Retina (tissue), 1 donor: ENCODE measurements at regions not wholly inside any gene's neighbourhood (a gene's known extent, or its start where the extent isn't known, plus 50 kb on each side); places are given as distances from the start of the nearest gene placed in this dataset.
"Not testable (repeated sequence)": the region's sequence is repeated elsewhere in the genome, so short reads cannot be mapped to it uniquely, and the experiment has no call there.

Experiments used
- DNase-seq: peaks from one replicate; pipeline ENCODE4 v3.0.0-alpha.2; 2016

- DNase-seq, result no peak
These were observed 121.1 kb downstream of the PDCD6IP start for GRCh38 chr3:33919312-33920120.

GRCh38 chr3:33920511-33920910, 122.1 kb downstream of the PDCD6IP start:
- no peak for DNase-seq

DNA sequence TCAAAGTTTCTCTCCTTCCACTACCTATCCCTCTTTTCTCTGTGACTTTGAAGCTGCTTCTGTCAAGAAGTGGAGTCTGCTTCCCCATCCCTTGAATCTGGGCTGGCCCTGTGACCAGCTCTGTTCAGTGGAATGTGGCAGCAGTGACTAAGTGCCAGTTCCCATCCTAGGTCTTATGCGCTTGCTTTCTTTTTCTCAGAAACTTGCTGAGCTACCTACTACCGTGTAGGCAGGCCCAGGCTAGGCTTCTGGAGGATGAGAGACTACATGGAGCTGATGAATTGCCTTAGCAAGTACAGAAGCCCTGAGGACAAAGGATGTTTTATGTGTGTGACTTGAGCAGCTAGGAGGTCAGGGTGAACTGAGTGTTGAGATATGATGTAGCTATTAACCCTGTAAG, 123.2 kb downstream of the PDCD6IP start:
- DNase-seq, result no peak

DNA sequence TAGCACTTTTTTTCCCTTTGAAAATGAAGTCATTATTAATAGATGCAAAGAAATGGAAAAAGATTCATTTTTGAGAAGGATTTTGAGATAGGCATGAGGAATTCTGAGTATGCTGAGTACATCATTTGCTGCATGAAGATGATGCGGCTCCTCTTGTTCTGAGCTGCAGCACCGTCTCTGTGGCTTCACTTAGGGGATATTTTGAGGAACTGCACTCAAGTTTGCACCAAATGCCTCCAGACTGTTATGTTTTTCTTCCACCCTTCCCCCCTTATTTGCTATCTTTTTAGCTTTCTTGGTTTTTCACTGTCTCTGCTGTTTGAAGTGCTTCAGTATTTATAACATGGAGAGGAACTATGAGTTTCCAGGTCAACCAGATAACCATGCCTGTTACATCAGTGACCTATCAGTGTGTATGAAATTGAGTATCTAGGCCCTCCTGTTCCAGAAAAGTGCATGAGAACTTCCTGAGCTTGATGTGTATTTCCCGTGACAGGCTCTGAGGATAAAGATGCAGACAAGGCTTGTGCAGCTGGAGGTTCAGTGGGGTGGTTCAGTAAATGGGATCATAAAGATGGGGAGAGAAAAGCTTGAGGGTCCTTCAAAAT, 128.7 kb downstream of the PDCD6IP start:
- no peak for DNase-seq

DNA sequence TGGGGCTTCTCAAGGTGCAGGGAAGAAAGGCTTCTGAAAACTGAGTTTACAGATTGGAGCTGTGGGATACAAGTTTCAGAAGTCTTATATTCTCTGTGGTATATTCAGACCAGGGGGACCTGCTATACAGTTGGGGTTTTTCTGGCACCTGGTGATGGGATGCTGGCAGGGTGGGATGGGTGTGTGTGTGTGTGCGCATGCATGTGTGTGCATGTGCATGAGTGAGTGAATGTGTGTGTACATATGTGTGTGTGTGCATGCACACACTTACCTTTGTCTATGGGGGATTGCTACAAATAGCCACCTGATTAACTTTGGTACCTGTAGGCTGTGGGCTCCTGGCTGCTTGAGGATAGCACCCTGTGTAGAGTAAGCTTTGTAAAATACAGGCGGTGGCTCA, 131.4 kb downstream of the PDCD6IP start:
- no peak for DNase-seq

- no peak for DNase-seq
These were observed 133.1 kb downstream of the PDCD6IP start for GRCh38 chr3:33931512-33931911.

DNA sequence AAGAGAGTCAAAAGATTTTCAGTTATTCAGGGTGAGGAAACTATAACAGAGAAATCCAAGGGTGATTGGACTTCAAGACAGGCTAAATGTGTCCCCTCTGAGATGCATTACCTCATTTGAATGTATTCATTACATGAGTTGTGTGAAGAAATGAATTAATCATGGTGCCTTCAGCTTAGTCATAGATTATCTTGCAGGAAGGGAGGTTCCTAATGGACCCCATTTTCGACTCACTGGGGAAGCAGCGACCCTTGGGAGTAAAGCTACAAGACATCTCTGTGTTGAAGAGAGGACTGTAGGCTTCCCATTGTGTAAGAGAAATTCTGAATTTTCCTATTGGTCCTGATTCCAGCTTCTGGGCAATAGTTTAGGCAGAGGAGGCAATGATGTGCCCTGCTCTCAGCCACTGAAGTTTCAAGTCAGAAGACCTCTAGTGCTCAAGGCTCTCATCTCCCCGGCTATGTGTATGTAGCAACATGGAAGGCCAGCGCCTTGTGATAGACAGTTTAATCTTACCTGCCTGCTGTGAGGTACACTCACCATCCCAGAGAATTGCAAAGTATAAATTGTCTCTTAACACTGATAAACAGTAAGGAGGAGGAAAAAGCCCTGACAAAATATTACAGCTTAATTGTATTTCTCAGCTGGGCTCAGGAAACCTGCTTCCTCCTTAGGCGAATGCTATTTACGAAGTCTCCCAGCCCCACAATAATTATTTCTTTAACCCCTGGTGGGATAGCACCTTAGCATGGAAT, 133.8 kb downstream of the PDCD6IP start:
- DNase-seq, result no peak

DNA sequence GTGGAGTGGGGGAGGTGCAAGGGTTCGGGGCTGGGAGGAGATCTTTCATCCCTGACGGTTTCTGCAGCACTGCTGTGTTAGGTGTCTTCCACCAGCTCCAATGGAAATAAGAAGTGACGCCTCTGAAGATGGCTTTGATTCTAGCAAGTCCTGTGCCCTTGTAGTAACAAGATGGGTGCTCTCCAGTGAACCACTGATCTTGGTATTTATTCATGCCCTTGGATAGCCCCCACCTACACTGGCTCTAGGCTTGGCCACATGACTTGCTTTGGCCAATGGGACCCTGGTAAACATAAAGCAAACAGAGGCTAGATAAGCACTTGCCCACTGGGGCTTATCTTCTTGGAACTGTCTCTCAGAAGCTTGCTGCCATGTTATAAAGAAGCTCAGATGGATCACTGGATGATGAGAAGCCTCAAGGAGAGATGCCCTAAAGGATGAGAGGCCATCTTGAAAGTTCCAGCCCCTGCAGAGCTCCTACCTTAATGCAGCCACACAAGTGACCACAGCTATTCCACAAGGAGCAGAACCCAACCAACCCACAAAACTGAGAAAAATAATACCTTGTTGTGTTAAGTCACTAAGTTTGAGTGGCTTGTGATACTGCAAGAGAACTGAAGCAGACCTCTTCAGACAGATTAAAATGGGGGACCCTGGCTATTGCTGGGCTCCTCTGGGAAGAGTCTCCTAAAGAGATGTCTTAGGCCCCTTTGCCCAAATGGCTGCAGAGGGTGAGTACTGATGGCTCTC, 137.9 kb downstream of the PDCD6IP start:
- no peak for DNase-seq

GRCh38 chr3:33936921-33937525, 138.6 kb downstream of the PDCD6IP start:
- peak; percentile 45 for DNase-seq

- DNase-seq, result no peak
These were observed 139.2 kb downstream of the PDCD6IP start for GRCh38 chr3:33937628-33938027.

DNA sequence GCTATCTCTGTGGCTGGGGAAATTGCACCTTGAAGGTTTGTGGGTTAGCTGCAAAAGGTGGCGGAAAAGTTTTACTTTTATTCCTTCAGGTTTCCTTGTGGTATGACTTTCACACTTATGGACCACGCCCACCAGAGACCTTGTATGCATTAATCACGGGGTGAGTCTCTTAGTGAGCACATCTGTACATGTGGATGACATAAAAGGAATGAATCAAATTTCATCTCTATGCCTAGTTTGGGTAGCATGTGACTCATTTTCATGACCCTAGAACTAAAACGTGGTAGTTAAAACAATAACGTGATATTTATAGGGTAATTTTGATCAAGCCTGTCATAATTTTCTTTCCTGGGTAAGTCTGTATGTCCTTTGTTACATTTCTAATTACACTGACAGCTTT, 141.7 kb downstream of the PDCD6IP start:
- no peak for DNase-seq

GRCh38 chr3:33940736-33941135, 142.3 kb downstream of the PDCD6IP start:
- peak; percentile 75 for DNase-seq

DNA sequence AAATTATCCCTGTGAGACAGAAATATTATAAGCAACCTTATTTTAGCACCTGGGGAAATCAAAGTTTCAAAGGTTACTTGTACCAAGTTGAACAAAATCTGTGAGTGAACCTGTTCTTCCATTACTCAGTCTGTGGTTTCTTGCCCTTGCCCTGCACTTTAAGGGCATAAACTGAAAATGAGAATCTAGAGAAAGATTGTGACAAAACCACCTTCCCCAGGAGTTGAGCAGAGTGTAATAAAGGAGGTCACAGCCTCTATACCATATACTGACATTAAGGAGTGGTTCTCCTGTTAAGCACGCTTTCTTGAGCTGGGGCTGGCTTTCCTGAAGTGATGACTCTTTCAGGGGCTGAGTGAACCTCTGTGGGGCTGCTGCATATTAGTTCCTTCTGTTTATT, 143.4 kb downstream of the PDCD6IP start:
- DNase-seq, result no peak

DNA sequence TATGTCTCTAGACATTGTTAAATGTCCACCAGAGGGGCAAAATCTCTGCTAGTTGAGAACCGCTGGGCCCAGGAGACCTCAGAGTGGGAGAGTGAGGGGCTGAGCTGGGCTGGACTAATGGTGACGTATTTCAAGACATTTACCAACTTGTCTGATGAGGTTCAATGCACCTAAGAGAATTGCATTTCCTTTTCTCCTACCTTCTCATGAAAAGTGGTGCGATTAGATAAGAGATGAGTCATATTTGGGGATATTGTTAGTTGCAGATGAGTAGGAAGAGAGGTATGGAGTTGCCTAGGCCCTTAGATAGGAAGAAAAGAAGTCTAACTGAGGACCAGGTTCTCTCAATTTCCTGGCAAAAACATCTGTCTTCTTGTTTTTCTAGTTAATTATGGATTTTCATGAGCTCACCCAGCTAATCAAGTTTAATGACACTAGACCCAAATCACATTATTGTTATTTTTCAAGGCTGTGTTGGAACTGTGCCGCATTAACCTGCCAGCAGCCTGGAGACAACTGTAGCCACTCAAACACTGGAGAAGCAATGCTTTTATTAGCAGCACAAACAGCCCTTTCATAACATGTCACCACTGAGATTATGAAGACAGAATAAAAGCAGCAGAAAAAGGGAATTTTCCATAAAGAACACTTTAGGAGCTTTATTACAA, 144.2 kb downstream of the PDCD6IP start:
- no peak for DNase-seq

DNA sequence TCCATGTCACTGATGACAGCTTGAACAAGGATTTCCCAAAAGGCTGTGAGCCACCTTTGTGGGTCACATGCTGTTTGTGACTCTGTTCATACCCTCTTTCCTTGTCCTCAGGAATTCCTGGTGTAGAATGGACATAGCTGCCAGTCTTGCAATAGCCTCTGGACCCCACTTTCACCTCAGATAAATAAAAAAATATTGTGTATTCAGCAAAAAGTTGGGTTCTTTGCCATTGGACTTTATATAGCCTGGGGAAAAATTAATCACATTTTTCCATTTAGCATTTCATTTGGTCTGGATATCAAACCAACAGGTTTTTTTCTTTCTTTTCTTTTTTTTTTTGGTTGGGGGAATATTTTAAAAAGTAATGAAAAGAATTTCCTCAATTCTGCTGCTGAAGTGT, 144.8 kb downstream of the PDCD6IP start:
- no peak for DNase-seq

- DNase-seq, result not testable (repeated sequence)
These were observed 148.2 kb downstream of the PDCD6IP start for GRCh38 chr3:33946612-33947011.

GRCh38 chr3:33947272-33948195, 149.1 kb downstream of the PDCD6IP start:
- no peak for DNase-seq

- DNase-seq, result no peak
These were observed 150.6 kb downstream of the PDCD6IP start for GRCh38 chr3:33949074-33949473.

- no peak for DNase-seq
These were observed 156.5 kb downstream of the PDCD6IP start for GRCh38 chr3:33954956-33955355.

DNA sequence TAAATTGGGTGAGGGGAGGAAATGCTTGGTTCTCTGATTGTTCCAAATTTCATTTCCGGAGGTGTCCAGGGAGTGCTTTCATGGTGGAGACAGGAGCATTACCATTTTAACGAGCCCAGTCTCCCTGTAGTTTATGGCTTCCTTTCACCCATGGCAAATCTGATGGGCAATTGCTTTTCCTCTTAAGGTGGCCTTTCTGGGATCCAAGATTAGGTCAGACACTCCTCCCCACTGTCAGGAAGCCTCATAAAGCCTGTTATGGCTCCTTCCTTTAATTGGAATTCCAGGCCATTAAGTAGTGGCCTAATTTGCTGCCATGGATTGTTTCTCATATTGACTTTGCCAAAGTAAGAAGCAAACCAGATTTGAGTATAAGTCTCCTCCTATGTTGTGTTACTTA, 157.8 kb downstream of the PDCD6IP start:
- no peak for DNase-seq

- DNase-seq, result no peak
These were observed 158.3 kb downstream of the PDCD6IP start for GRCh38 chr3:33956776-33957175.
